ENCODE measurements at regions not wholly inside any gene's neighbourhood (a gene's known extent, or its start where the extent isn't known, plus 50 kb on each side); places are given as distances from the start of the nearest gene placed in this dataset.

GRCh38 chr1:221634606-221635005 lies 107.3 kb downstream of the DUSP10 start:
- Histone ChIP-seq H3K36me3 (no peaks in the 10 kb centered on the region), H3K27me3 (no peaks in the 10 kb centered on the region), H3K27ac (no peak overlapping the region), H3K9me3 (no peaks in the 10 kb centered on the region), H3K4me3 (no peak overlapping the region), H3K4me1 (no peaks in the 10 kb centered on the region)
- TF ChIP-seq POLR2A (IDR thresholded peaks at IDR 0.05) (no peak), CTCF (IDR thresholded peaks at IDR 0.05) (no peak)
- DNase-seq: no peak

GRCh38 chr1:221635305-221635704 lies 106.6 kb downstream of the DUSP10 start:
- DNase-seq: no peak
- Histone ChIP-seq H3K36me3 (no peaks in the 10 kb centered on the region), H3K9me3 (no peaks in the 10 kb centered on the region), H3K4me1 (no peaks in the 10 kb centered on the region), H3K4me3 (no peak overlapping the region), H3K27ac (no peak overlapping the region), H3K27me3 (no peaks in the 10 kb centered on the region)
- TF ChIP-seq CTCF (IDR thresholded peaks at IDR 0.05) (no peak), POLR2A (IDR thresholded peaks at IDR 0.05) (no peak)

GRCh38 chr1:221636096-221636495 lies 105.8 kb downstream of the DUSP10 start:
- H3K4me1 ChIP-seq: no peaks in the 10 kb centered on the region
- H3K9me3 ChIP-seq: no peaks in the 10 kb centered on the region
- H3K36me3 ChIP-seq: no peaks in the 10 kb centered on the region
- no peak overlapping the region for H3K4me3 ChIP-seq
- no peak for DNase-seq
- H3K27ac ChIP-seq: no peak overlapping the region
- no peaks in the 10 kb centered on the region for H3K27me3 ChIP-seq
- TF ChIP-seq POLR2A (IDR thresholded peaks at IDR 0.05) (no peak), CTCF (IDR thresholded peaks at IDR 0.05) (no peak)

GRCh38 chr1:221636967-221637366 lies 104.9 kb downstream of the DUSP10 start:
- Histone ChIP-seq H3K4me1 (no peaks in the 10 kb centered on the region), H3K36me3 (no peaks in the 10 kb centered on the region), H3K27ac (no peak overlapping the region), H3K9me3 (no peaks in the 10 kb centered on the region), H3K27me3 (no peaks in the 10 kb centered on the region), H3K4me3 (no peak overlapping the region)
- no peak for DNase-seq
- TF ChIP-seq POLR2A (IDR thresholded peaks at IDR 0.05): no peak

GRCh38 chr1:221637641-221638041 lies 104.2 kb downstream of the DUSP10 start:
- no peak overlapping the region for H3K4me3 ChIP-seq
- H3K4me1 ChIP-seq: no peaks in the 10 kb centered on the region
- DNase-seq: no peak
- no peaks in the 10 kb centered on the region for H3K9me3 ChIP-seq
- H3K27ac ChIP-seq: no peak overlapping the region
- TF ChIP-seq POLR2A (IDR thresholded peaks at IDR 0.05) (no peak), CTCF (IDR thresholded peaks at IDR 0.05) (no peak)
- no peaks in the 10 kb centered on the region for H3K36me3 ChIP-seq
- no peaks in the 10 kb centered on the region for H3K27me3 ChIP-seq

GRCh38 chr1:221638595-221638994 lies 103.3 kb downstream of the DUSP10 start:
- no peak overlapping the region for H3K4me3 ChIP-seq
- H3K27me3 ChIP-seq: no peaks in the 10 kb centered on the region
- H3K9me3 ChIP-seq: no peaks in the 10 kb centered on the region
- no peak for DNase-seq
- H3K27ac ChIP-seq: no peak overlapping the region
- TF ChIP-seq POLR2A (IDR thresholded peaks at IDR 0.05) (no peak), CTCF (IDR thresholded peaks at IDR 0.05) (no peak)
- H3K4me1 ChIP-seq: no peaks in the 10 kb centered on the region
- H3K36me3 ChIP-seq: no peaks in the 10 kb centered on the region

Data from Peyer's patch (tissue), 4 donors.